Calu3 (cell line): ENCODE measurements at regions not wholly inside any gene's neighbourhood (a gene's known extent, or its start where the extent isn't known, plus 50 kb on each side); places are given as distances from the start of the nearest gene placed in this dataset.

Source experiments
- BruUV-seq: library from RNA; stranded (reverse); fragments of 400-500 nt; replicated peaks from 2 replicates; lab custom pipeline; 2021; lab: Mats Ljungman, UMichigan
- CTCF ChIA-PET: fragments of 300-600 bp; sonication (Branson Sonifier 250); formaldehyde crosslinking; loops from one replicate; lab custom pipeline; 2022; ENCODE audit warnings: antibody characterized with exemption; lab: Charles Lee
- DNase-seq: peaks from one replicate; pipeline ENCODE4 v3.0.0; 2022
- H3K27ac Mint-ChIP-seq: one replicate; pipeline ENCODE4 v1.8.0; 2022; ENCODE audit warnings: mixed read lengths; ENCODE audit not compliant: unreplicated experiment
- H3K27me3 Mint-ChIP-seq: one replicate; pipeline ENCODE4 v1.8.0; 2022; ENCODE audit warnings: mixed read lengths; ENCODE audit not compliant: unreplicated experiment
- H3K36me3 Mint-ChIP-seq: one replicate; pipeline ENCODE4 v1.8.0; 2022; ENCODE audit warnings: mild to moderate bottlenecking, moderate library complexity, mixed read lengths; ENCODE audit not compliant: insufficient read depth, unreplicated experiment
- H3K4me1 Mint-ChIP-seq: one replicate; pipeline ENCODE4 v1.8.0; 2022; ENCODE audit warnings: mild to moderate bottlenecking, low read depth, mixed read lengths; ENCODE audit not compliant: unreplicated experiment
- H3K4me3 Mint-ChIP-seq: one replicate; pipeline ENCODE4 v1.8.0; 2022; ENCODE audit warnings: mild to moderate bottlenecking, low read depth, moderate library complexity, mixed read lengths; ENCODE audit not compliant: unreplicated experiment
- H3K9me3 Mint-ChIP-seq: one replicate; pipeline ENCODE4 v1.8.0; 2022; ENCODE audit warnings: low read depth, mixed read lengths; ENCODE audit not compliant: unreplicated experiment
- intact Hi-C: fragments of 100-400 bp; cut with micrococcal nuclease; formaldehyde crosslinking; loops from one replicate; pipeline ENCODE4 v1.10.0; 2022; ENCODE audit not compliant: unreplicated experiment
- TF ChIP-seq, protein P1 (sequence below): fragments of 200-600 bp; IDR thresholded peaks from one replicate; pipeline ENCODE4 v1.8.0; 2022; ENCODE audit warnings: antibody characterized with exemption; ENCODE audit not compliant: unreplicated experiment

DNA sequence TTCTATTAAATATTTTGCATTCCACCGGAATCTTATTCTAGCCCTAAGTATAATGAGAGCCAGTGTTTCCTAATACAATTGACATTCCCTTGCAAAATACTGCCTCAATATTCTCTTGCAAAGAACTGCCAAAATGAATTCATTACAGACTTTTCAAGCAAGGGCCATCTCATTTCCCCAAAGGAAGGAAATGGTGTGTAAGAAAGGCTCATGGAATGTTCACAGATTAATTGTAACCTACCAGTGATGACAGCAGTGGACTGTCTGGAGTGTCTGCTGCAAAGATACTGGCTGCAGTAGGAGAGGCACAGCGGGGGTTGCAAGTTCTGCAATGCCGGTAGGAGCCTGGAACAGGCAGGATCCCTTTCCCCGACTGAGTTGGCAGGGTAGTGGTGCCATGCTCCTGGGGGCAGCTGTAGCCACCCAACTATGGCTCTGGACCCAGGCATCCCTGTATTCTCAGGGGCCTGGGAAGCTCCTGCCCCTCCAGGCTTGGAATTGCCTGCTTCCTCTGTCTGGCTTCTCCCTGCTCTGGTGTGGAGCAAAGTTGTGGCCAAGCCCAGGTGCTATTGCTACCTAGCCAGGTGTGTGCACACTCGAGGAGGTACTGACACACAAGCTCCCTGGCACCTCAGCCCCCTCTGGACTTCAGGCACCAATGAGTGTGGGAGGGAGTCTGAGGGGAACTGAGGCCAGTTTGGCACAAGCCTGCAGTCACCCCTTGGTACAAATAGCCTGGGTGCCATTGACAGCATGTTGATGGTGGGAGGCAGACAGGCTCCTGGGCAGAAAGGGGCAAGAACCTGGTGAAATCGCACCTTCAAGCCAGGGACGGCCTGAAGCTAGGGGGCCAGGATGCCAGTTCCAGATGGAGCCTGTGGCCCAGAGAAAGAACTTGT is 1371.0 kb downstream of the KCNT2 start:
- H3K9me3 Mint-ChIP-seq = peaks cover 7% of the 10 kb centered on the region
- intact Hi-C loops = no loop called here
- CTCF ChIA-PET = no interaction called here
- no peaks in the 10 kb centered on the region for H3K4me1 Mint-ChIP-seq
- H3K36me3 Mint-ChIP-seq = no peaks in the 10 kb centered on the region
- no peak overlapping the region for H3K4me3 Mint-ChIP-seq
- H3K27me3 Mint-ChIP-seq = no peaks in the 10 kb centered on the region
- H3K27ac Mint-ChIP-seq = no peak overlapping the region
- TF ChIP-seq, protein P1, sequence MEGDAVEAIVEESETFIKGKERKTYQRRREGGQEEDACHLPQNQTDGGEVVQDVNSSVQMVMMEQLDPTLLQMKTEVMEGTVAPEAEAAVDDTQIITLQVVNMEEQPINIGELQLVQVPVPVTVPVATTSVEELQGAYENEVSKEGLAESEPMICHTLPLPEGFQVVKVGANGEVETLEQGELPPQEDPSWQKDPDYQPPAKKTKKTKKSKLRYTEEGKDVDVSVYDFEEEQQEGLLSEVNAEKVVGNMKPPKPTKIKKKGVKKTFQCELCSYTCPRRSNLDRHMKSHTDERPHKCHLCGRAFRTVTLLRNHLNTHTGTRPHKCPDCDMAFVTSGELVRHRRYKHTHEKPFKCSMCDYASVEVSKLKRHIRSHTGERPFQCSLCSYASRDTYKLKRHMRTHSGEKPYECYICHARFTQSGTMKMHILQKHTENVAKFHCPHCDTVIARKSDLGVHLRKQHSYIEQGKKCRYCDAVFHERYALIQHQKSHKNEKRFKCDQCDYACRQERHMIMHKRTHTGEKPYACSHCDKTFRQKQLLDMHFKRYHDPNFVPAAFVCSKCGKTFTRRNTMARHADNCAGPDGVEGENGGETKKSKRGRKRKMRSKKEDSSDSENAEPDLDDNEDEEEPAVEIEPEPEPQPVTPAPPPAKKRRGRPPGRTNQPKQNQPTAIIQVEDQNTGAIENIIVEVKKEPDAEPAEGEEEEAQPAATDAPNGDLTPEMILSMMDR = no peak
- DNase-seq = no peak
- no TSS peak for BruUV-seq

DNA sequence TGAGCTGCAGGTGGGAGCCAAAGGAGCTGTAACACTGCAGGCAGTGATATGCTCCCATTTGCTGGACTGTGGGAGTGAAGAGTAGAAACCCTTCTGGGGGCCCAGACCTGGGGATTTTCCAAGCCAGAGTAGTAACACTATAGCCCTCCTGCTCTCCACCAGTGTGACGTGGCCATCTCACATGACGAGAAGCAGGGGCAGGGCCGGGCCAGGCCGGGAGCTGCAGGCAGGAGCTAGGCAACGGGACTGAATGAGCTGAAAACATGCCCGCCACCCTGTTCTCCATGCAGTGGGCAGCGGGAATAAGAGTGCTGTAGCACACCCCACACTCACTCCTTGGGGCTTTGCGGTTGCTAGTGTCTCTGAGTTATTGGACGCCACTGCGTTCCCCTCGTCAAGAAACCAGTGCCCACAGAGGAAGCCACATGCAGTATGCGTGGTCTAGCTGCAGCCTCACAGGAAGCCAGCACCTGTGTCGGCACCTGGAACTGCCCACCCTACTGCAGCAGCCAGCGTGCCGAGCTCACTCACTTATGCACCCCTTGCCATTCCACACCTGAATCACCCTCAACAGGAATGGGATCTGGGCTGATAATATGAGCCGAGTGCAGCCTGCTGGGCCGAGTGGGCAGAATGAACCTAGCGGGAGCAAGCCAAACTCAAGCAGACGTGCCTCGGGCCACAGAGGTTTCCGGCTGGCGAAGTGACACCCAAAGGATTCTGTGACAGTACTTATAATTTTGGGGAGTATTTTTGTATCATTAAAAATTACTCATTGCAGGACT is 1389.6 kb downstream of the KCNT2 start:
- Mint-ChIP-seq H3K4me3 (no peak overlapping the region), H3K27ac (no peak overlapping the region), H3K4me1 (no peaks in the 10 kb centered on the region), H3K27me3 (no peaks in the 10 kb centered on the region), H3K36me3 (no peaks in the 10 kb centered on the region), H3K9me3 (peaks cover 11% of the 10 kb centered on the region)
- CTCF ChIA-PET = no interaction called here
- no peak for DNase-seq
- TF ChIP-seq, protein P1 = no peak
- intact Hi-C loops = no loop called here
- no TSS peak for BruUV-seq

DNA sequence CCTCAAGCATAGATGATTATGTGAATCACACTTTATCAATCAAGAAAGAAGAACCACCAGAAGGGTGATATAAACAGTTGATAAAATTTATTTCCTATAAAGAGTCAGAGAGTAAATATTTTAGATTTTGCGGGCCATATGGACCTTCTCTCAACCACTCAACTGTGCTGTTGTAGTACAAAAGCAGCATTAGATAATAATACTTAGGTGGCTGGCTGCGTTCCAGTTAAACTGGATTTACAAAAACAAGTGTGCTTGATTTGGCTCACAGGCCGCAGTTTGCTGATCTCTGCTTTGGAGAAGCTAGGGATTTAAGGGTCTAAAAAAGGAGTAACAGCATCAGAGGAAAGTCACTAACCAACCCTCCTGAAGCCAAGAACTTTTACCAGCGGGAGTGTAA is 1406.0 kb downstream of the KCNT2 start:
- intact Hi-C loops = no loop called here
- no peaks in the 10 kb centered on the region for H3K27me3 Mint-ChIP-seq
- no peak overlapping the region for H3K27ac Mint-ChIP-seq
- TF ChIP-seq, protein P1 = no peak
- no TSS peak for BruUV-seq
- H3K4me1 Mint-ChIP-seq = no peaks in the 10 kb centered on the region
- H3K9me3 Mint-ChIP-seq = no peaks in the 10 kb centered on the region
- no peak for DNase-seq
- CTCF ChIA-PET = no interaction called here
- H3K36me3 Mint-ChIP-seq = no peaks in the 10 kb centered on the region
- H3K4me3 Mint-ChIP-seq = no peak overlapping the region

DNA sequence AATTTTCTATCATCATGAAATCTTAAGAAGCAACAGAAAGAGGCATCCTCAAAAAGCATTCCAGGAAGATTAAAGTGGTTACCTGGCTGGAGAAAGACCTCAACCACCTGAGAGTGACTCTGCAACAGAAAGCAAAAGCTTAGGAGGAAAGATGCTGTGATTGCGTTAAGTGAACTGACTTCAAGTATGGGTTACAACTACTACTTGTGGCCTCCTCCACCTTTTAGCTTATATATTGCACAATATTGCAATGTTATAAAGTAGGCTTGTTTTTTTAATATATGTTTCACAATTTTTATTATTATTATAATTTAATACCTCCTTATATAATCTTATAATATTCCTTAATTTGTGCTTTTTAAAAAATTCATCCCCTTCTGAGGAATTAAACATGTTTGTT is 1407.5 kb downstream of the KCNT2 start:
- H3K27ac Mint-ChIP-seq = no peak overlapping the region
- TF ChIP-seq, protein P1 = no peak
- CTCF ChIA-PET = no interaction called here
- intact Hi-C loops = no loop called here
- no peak for DNase-seq
- H3K4me3 Mint-ChIP-seq = no peak overlapping the region
- no peaks in the 10 kb centered on the region for H3K27me3 Mint-ChIP-seq
- no TSS peak for BruUV-seq
- no peaks in the 10 kb centered on the region for H3K9me3 Mint-ChIP-seq
- no peaks in the 10 kb centered on the region for H3K36me3 Mint-ChIP-seq
- H3K4me1 Mint-ChIP-seq = peaks cover under 1% of the 10 kb centered on the region
